Activated naive CD4-positive, alpha-beta T cell treated with anti-CD3 and anti-CD28 coated beads for 36 hours (primary cell): ENCODE measurements at regions not wholly inside any gene's neighbourhood (a gene's known extent, or its start where the extent isn't known, plus 50 kb on each side); places are given as distances from the start of the nearest gene placed in this dataset.

Source experiments
- CTCF ChIA-PET: fragments of 350-600 bp; sonication (Branson Sonifier 250); formaldehyde crosslinking; loops from one replicate; lab custom pipeline; 2021; ENCODE audit warnings: antibody characterized with exemption; lab: Charles Lee
- DNase-seq: peaks from one replicate; pipeline ENCODE4 v3.0.0-alpha.2; 2020
- H3K27ac Mint-ChIP-seq: one replicate; pipeline ENCODE4 v1.8.0; 2021; ENCODE audit warnings: mild to moderate bottlenecking, mixed read lengths
- H3K27me3 Mint-ChIP-seq: one replicate; pipeline ENCODE4 v1.8.0; 2021; ENCODE audit warnings: low read depth, mixed read lengths
- H3K36me3 Mint-ChIP-seq: one replicate; pipeline ENCODE4 v1.8.0; 2021; ENCODE audit warnings: low read depth, mixed read lengths
- H3K4me1 Mint-ChIP-seq: one replicate; pipeline ENCODE4 v1.8.0; 2021; ENCODE audit warnings: low read depth, mixed read lengths
- H3K4me3 Mint-ChIP-seq: one replicate; pipeline ENCODE4 v1.8.0; 2021; ENCODE audit warnings: mild to moderate bottlenecking, moderate library complexity, mixed read lengths
- H3K9me3 Mint-ChIP-seq: one replicate; pipeline ENCODE4 v1.8.0; 2021; ENCODE audit warnings: mixed read lengths
- intact Hi-C: fragments of 100-400 bp; cut with micrococcal nuclease; formaldehyde crosslinking; loops from one replicate; pipeline ENCODE4 v1.15.1; 2023

DNA sequence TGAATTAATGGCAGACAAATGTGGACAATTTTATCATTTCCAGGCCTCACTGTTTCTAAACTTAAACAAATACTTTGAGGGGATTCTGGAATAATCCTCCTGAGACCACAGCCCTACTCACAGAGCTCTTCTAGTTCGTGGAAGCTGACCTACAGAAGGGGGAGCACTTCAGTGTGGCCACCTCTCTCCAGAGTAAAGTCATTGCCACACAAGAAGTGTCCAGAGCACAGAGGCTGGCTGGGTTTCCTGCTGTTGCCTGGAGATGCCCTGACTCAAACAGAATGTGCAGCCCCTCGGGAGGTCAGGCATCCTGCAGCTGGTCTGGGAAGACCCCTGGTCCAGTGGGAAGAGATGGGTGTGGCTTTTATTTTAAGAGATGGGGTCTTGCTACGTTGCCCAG, 110.9 kb downstream of the QRSL1 start:
- H3K9me3 Mint-ChIP-seq = peaks cover under 1% of the 10 kb centered on the region
- intact Hi-C loops = no loop called here
- no peak overlapping the region for H3K4me3 Mint-ChIP-seq
- DNase-seq = no peak
- H3K36me3 Mint-ChIP-seq = no peaks in the 10 kb centered on the region
- CTCF ChIA-PET = no interaction called here
- no peak overlapping the region for H3K27ac Mint-ChIP-seq
- H3K4me1 Mint-ChIP-seq = no peaks in the 10 kb centered on the region
- peaks cover 3% of the 10 kb centered on the region for H3K27me3 Mint-ChIP-seq

DNA sequence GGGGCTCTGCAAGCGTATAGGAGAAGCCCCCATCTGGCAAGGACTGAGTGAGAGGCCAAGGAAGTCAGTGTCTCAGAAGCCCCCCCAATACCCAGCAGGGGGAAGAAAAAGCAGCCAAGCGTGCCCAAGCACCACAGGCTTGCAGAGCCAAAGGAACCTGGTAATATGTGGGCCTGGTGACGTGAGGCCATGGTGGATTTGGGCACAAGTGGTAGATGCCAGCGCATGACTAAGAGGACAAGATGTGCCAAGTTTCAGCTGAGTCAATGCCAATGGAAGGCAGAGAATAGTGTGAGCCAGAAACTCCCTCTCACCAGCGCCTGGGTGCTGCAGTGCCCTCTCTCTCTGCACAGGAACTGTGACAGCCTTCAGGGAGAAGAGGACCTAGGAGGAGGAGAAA, 110.0 kb downstream of the QRSL1 start:
- Mint-ChIP-seq H3K4me1 (no peaks in the 10 kb centered on the region), H3K27ac (no peak overlapping the region), H3K4me3 (no peak overlapping the region), H3K27me3 (peaks cover 3% of the 10 kb centered on the region), H3K36me3 (no peaks in the 10 kb centered on the region), H3K9me3 (peaks cover 2% of the 10 kb centered on the region)
- DNase-seq = no peak
- CTCF ChIA-PET = no interaction called here
- intact Hi-C loops = no loop called here

DNA sequence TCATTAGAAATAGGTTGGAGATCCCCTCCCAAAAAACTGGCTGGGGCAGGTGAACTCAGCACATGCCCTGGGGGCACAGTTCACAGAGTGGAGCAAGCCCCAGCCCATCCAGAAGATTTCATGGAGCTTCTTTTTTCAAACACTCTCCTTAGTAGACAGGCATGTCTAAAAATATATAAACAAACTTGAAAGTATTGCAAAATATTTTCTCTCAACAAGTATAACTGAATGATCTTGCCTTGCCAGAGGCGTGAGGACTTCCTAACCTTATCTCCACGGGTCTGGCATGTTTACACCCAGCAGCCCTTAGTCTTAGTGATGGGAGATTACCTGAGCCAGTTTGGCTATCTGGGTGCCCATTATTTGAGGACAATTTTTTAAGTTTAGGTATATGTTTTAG, 107.1 kb downstream of the QRSL1 start:
- Mint-ChIP-seq H3K27me3 (peaks cover 8% of the 10 kb centered on the region), H3K9me3 (peaks cover 2% of the 10 kb centered on the region), H3K36me3 (no peaks in the 10 kb centered on the region), H3K4me1 (no peaks in the 10 kb centered on the region), H3K4me3 (no peak overlapping the region), H3K27ac (no peak overlapping the region)
- intact Hi-C loops = no loop called here
- CTCF ChIA-PET = no interaction called here
- DNase-seq = no peak

DNA sequence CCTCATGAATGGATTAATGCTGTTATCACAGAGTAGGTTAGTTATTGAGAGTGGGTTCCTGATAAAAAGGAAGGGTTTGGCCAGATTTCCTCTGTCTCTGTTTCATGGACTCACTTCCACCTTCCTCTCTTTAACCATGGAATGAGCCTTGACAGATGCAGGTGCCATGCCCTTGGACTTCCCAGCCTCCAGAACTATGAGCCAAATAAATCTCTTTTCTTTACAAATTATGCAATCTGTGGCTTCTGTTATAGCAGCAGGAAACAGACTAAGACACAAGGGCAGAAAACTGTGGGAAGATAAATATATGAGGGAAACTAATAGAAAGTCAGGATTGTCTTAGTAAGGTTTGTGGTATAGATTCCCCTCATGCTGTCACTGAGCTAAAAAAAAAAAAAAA, 106.5 kb downstream of the QRSL1 start:
- Mint-ChIP-seq H3K27ac (no peak overlapping the region), H3K36me3 (no peaks in the 10 kb centered on the region), H3K27me3 (peaks cover 8% of the 10 kb centered on the region), H3K4me3 (no peak overlapping the region), H3K4me1 (no peaks in the 10 kb centered on the region), H3K9me3 (peaks cover 2% of the 10 kb centered on the region)
- CTCF ChIA-PET = no interaction called here
- no peak for DNase-seq
- intact Hi-C loops = no loop called here

DNA sequence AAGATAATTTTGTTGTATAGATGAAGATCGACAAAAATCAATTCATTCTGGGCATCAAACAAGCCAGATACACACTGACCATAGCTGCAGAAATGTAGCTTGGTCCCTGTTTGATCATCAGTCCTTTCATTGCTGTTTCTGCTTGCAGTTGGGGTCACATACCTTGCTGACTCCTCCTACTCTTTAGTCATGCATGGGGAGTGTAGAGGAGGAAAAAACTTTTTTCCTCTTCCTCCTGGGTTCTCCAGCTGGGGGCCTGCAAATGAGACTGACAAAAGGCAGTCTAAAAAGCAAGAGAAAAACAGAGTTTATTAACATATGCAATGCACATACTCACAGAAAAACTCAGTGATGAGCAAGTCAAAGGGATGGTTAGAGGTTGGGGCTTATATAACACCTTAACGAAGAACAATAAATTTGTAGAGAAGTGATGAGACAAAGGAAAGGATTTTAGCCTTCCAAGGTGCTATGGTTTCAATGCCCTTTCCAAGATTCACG, 105.8 kb downstream of the QRSL1 start:
- no peak for DNase-seq
- Mint-ChIP-seq H3K4me1 (no peaks in the 10 kb centered on the region), H3K27me3 (peaks cover 8% of the 10 kb centered on the region), H3K4me3 (no peak overlapping the region), H3K27ac (no peak overlapping the region), H3K9me3 (peaks cover 2% of the 10 kb centered on the region), H3K36me3 (no peaks in the 10 kb centered on the region)
- CTCF ChIA-PET = no interaction called here
- intact Hi-C loops = no loop called here

DNA sequence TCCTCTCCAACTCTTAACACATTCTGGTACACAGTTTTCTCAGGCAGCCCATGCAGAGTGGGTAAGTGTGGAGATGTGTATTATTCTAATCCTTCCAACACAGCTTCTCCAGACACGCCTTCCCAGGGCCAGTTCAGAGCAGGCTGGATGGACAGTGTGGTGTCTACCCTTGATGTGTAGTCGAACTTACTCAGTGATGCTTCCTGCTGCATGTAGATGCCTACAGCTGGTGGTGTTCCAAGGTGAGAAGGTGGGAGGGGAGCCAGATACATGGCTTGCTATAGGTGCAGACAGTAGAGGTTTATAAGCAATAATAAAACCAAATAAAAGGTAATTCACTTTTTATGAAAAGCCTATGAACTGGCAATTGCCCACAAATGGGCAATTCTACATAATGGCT, 104.0 kb downstream of the QRSL1 start:
- intact Hi-C loops = no loop called here
- CTCF ChIA-PET = interaction anchor here (0.7 kb wide), 1 partner anchor 12 kb away, joined by 3 read pairs; no protein-coding TSS in a partner anchor
- H3K9me3 Mint-ChIP-seq = peaks cover 2% of the 10 kb centered on the region
- no peak for DNase-seq
- no peak overlapping the region for H3K4me3 Mint-ChIP-seq
- H3K27ac Mint-ChIP-seq = no peak overlapping the region
- H3K27me3 Mint-ChIP-seq = peaks cover 5% of the 10 kb centered on the region
- H3K36me3 Mint-ChIP-seq = no peaks in the 10 kb centered on the region
- no peaks in the 10 kb centered on the region for H3K4me1 Mint-ChIP-seq

DNA sequence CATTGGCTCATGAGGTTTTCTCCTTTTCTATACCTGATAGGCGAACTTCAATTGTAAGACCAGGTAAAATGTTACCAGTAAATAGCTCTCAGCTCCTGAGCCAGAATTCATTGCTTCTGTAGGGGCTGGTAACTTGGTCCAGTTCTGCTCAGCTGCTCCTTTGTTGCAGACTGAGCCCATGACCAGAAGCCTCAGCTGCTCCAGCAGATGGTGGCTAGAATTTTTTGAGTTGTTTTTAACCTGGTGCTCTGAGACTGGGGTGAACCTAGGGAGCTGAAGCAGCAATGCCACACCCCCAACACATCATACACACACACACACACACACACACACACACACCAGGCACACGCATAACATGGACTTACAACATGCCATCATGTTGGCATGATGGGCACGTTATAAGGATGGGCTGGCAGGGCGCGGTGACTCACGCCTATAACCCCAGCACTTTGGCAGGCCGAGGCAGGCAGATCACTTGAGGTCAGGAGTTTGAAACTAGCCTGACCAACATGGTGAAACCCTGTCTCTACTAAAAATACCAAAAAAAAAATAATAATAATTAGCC, 103.1 kb downstream of the QRSL1 start:
- H3K36me3 Mint-ChIP-seq = no peaks in the 10 kb centered on the region
- H3K27ac Mint-ChIP-seq = no peak overlapping the region
- CTCF ChIA-PET = interaction anchor here (0.7 kb wide), 1 partner anchor 11 kb away, joined by 3 read pairs; no protein-coding TSS in a partner anchor
- no peak overlapping the region for H3K4me3 Mint-ChIP-seq
- DNase-seq = no peak
- H3K27me3 Mint-ChIP-seq = peaks cover 5% of the 10 kb centered on the region
- intact Hi-C loops = no loop called here
- no peaks in the 10 kb centered on the region for H3K4me1 Mint-ChIP-seq
- peaks cover 2% of the 10 kb centered on the region for H3K9me3 Mint-ChIP-seq

DNA sequence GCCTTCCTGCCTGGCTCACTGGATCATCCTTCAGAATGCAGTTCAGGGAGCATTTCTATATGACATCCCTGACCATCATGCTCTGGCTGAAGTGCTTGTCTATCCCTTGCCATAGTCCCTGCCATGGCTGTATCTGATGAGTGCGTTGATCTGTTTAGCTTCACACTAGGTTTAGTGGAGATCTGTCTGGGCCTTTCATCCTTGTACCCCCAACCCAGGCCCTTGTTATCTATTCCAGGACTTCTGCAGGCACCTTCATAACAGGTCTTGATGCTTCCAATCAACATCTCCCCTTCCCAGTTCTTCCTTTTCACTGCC, 102.4 kb downstream of the QRSL1 start:
- no peak for DNase-seq
- no peak overlapping the region for H3K27ac Mint-ChIP-seq
- H3K4me3 Mint-ChIP-seq = no peak overlapping the region
- H3K36me3 Mint-ChIP-seq = no peaks in the 10 kb centered on the region
- intact Hi-C loops = no loop called here
- H3K27me3 Mint-ChIP-seq = peaks cover 6% of the 10 kb centered on the region
- H3K4me1 Mint-ChIP-seq = no peaks in the 10 kb centered on the region
- CTCF ChIA-PET = no interaction called here
- H3K9me3 Mint-ChIP-seq = peaks cover 2% of the 10 kb centered on the region

DNA sequence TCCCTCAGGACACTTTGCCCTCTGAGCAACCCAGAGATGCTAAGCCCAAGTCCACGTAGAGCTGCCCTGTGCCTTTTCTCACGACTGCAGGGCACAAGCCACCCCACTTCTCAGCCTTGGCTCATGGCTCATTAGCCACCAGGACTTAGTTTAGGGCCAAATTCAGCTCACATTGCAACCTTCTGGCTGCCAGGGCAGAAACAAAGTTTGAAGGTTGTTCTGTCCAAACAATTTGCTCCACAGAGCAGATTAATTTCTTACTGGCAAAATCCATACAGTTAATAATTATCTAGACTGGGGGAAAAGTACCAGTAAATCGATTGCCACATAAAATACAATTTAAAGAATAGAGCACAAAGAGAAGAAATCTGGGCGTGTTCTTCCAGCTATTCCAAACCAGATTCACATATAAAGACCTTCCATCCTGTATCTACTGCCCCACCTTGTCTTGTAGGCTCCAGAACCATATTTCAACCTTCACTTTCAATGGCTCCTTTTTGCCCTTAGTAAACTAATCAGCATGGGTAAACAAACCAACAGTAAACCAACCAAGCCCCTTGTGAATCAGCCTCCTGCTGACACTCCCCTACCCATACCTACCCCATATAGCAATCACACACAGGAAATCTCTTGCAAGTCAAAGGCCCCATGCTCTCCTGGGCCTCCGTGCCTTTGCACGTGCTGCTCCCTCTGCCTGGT, 101.9 kb downstream of the QRSL1 start:
- Mint-ChIP-seq H3K27me3 (peaks cover 6% of the 10 kb centered on the region), H3K9me3 (peaks cover 2% of the 10 kb centered on the region), H3K4me1 (no peaks in the 10 kb centered on the region), H3K4me3 (no peak overlapping the region), H3K36me3 (no peaks in the 10 kb centered on the region), H3K27ac (no peak overlapping the region)
- DNase-seq = no peak
- intact Hi-C loops = no loop called here
- CTCF ChIA-PET = no interaction called here

DNA sequence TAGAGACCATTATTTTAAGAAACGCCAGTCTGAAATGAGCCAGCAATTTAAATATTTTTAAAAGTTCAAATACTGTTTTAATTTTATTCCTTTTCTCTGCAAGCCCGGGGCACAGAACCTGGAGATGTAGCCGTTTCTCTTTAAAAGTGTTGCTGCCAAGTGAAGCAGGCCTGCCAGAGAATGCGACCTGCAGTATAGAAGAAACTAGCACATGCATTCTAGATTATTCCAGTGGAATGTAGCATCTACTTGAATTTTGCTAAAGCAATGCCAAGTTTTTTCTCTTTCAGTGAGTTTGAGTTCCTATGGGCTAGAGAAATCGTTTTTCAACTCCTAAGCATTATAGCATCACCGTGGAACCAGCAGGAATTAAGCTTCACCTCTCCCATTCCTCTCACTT, 101.3 kb downstream of the QRSL1 start:
- CTCF ChIA-PET = no interaction called here
- peaks cover 6% of the 10 kb centered on the region for H3K27me3 Mint-ChIP-seq
- DNase-seq = no peak

DNA sequence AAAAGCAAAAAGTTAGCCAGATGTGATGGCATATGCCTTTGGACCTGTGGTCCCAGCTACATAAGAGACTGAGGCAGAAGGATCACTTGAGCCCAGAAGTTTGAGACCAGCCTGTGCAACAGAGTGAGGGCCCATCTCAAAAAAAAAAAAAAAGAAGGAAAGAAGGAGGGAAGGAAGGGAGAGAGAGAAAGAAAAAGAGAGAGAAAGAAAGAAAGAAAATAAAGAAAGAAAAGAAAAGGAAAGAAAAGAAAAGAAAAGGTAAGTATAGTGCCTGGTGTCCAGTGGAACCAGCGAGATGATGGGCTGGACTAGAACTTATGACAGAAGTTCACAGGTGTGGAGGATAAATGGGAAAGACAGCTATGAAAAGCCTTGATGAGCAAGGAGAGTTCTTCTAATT, 100.9 kb downstream of the QRSL1 start:
- CTCF ChIA-PET = no interaction called here
- Mint-ChIP-seq H3K27ac (no peak overlapping the region), H3K4me1 (no peaks in the 10 kb centered on the region), H3K27me3 (peaks cover 6% of the 10 kb centered on the region), H3K9me3 (peaks cover 1% of the 10 kb centered on the region), H3K4me3 (no peak overlapping the region), H3K36me3 (no peaks in the 10 kb centered on the region)
- intact Hi-C loops = no loop called here
- DNase-seq = no peak

More for the DNA sequence above, 101.3 kb downstream of the QRSL1 start:
- Mint-ChIP-seq H3K36me3 (no peaks in the 10 kb centered on the region), H3K27ac (no peak overlapping the region), H3K4me3 (no peak overlapping the region), H3K9me3 (peaks cover 2% of the 10 kb centered on the region), H3K4me1 (no peaks in the 10 kb centered on the region)
- intact Hi-C loops = no loop called here

DNA sequence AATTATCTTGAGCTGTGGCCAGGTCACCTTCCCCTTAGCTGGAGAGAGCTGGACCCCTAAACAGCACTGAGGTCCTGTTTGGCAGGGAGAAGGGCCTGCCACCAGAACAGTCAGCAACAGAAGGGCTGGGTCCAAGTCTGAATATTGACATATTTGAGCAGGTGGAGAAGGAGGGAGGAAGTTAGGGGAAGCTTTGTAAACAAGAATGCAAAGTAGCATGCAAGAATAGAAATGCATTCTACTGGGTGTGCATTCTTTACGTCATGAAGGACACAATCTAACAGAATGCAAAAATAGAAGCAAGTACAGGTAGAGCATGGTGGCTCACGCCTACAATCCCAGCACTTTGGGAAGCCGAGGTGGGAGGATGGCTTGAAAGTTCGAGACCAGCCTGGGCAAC, 100.5 kb downstream of the QRSL1 start:
- H3K27me3 Mint-ChIP-seq = peaks cover 6% of the 10 kb centered on the region
- no peak overlapping the region for H3K27ac Mint-ChIP-seq
- H3K36me3 Mint-ChIP-seq = no peaks in the 10 kb centered on the region
- intact Hi-C loops = no loop called here
- CTCF ChIA-PET = no interaction called here
- H3K4me1 Mint-ChIP-seq = no peaks in the 10 kb centered on the region
- no peak overlapping the region for H3K4me3 Mint-ChIP-seq
- no peaks in the 10 kb centered on the region for H3K9me3 Mint-ChIP-seq
- no peak for DNase-seq

DNA sequence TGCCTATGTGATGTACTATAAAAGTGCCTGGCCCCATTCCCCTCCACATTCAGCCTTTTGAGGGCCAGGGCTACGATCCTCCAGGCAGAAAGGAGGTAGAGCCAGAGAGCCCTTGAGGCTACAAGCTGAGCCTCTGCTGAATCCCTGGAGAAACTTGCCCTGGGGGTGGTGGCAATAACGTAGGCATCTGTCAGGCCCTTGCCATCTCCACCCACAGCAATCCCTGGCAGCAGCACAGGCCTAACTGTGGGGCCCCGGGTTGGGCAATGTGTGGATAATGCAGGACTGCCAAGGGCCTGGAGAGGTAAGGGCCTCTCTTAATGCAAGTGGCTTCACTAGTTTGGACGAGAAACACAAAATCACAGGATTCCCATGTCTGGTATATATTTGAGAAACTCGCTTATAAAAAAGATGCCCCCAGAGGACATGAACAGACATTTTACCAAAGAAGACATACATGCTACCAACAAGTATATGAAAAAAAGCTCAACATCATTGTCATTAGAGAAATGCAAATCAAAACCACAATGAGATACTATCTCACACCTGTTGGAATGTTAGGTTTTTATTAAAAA, 99.0 kb downstream of the QRSL1 start:
- CTCF ChIA-PET = no interaction called here
- Mint-ChIP-seq H3K36me3 (no peaks in the 10 kb centered on the region), H3K4me3 (no peak overlapping the region), H3K4me1 (no peaks in the 10 kb centered on the region), H3K27ac (no peak overlapping the region), H3K27me3 (peaks cover 6% of the 10 kb centered on the region), H3K9me3 (no peaks in the 10 kb centered on the region)
- DNase-seq = no peak
- intact Hi-C loops = no loop called here
